ENCODE measurements at regions not wholly inside any gene's neighbourhood (a gene's known extent, or its start where the extent isn't known, plus 50 kb on each side); places are given as distances from the start of the nearest gene placed in this dataset.
"Not testable (repeated sequence)": the region's sequence is repeated elsewhere in the genome, so short reads cannot be mapped to it uniquely, and the experiment has no call there.

DNA sequence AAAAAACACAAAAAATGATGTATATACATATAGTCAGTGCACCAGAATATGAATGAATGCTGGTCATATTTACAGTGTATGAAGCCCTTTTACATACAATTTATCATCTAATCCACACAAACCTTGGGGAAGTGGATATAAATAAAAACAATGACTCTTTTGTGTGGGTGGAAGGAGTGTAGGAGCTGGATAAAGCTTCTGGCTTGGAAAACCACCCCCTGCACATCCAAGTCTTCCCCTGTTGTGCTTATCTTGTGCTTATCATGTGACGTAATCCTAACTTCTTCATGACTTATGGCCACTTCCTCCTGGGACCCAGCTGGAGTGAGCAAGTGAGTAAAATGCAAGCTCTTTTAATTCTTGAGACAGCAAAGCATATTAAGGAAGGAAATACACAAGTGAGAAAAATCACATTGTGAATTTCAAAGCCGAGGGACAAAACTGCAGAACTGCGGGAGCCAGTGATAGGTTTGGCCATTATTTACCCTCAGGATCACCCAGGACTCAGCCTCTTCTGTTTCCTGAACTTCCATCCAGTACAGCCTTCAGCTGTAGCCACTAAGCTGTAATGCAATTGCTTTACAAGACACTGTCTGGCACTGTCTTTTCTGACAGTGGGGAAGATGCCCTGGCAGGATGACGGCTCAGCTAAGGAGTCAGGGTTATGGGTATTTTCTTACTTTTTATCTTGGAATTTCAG lies 104.0 kb upstream of the PPM1J start:
- peak; percentile 49 for DNase-seq (ENCODE audit: low spot score)

DNA sequence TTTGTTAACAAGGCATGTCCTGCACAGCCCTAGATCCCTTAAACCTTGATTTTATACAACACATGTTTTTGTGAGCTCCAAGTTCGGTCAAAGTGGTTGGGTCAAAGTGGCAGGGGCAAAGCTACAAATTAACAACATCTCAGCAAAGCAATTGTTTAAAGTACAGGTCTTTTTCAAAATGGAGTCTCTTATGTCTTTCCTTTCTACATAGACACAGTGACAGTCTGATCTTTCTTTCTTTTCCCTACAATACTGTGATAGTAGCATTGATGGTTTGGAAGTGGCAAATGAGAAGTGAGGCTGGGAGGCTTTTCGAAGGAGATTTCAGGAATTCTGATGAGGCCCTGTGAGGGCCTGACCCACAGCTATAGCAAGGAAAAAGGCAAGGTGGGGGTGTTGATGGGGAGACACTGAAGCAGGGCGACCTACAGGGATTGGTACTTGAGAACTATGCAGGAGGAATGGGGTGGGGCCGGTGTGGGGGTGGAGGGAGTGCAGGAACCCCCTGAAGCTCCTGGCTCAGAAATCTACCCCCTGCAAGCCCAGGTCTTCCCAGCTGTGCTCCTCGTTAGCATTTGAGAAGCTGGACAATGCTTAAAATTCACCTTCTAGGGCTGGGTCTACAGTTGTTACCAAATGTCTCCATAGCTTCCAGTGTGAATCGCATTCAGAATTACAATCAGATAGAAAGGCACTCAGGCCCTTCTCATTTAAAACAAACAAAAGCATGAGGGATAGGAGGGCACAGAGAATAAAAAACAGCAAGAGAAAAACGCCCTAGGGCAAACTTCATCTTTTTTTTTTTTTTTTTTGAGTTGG lies 102.6 kb upstream of the PPM1J start:
- no peak for DNase-seq (ENCODE audit: low spot score)

DNA sequence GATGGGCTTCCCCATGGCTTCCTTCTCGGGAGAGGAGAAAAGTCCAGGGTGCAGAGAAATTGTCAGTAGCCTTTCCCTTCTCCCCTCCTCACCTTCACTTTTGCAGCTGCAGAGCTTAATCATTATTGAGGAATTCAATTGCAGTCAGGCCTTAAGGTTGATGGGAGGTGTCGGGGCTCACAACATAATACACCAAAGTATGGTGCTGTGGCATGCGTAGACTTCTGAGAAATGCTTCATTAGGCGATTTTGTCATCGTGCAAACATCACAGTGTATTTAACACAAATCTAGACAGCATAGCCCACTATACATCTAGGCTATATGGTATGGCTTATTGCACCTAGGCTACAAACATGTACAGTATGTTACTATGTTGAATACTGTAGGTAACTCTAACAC lies 100.2 kb upstream of the PPM1J start:
- no peak for DNase-seq (ENCODE audit: low spot score)

DNA sequence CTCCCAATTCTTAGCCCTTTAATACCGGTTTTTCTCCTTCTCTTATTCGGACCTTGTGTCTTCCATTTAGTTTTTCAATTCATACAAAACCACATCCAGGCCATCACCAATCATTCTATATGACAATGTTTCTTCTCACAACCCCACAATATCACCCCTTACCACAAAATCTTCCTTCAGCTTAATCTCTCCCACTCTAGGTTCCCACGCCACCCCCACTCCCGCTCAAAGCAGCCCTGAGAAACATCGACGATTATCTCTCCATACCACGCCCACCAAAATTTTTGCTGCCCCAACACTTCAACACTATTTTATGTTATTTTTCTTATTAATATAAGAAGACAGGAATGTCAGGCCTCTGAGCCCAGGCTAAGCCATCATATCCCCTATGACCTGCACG lies 99.5 kb upstream of the PPM1J start:
- DNase-seq (ENCODE audit: low spot score): not testable (repeated sequence)

DNA sequence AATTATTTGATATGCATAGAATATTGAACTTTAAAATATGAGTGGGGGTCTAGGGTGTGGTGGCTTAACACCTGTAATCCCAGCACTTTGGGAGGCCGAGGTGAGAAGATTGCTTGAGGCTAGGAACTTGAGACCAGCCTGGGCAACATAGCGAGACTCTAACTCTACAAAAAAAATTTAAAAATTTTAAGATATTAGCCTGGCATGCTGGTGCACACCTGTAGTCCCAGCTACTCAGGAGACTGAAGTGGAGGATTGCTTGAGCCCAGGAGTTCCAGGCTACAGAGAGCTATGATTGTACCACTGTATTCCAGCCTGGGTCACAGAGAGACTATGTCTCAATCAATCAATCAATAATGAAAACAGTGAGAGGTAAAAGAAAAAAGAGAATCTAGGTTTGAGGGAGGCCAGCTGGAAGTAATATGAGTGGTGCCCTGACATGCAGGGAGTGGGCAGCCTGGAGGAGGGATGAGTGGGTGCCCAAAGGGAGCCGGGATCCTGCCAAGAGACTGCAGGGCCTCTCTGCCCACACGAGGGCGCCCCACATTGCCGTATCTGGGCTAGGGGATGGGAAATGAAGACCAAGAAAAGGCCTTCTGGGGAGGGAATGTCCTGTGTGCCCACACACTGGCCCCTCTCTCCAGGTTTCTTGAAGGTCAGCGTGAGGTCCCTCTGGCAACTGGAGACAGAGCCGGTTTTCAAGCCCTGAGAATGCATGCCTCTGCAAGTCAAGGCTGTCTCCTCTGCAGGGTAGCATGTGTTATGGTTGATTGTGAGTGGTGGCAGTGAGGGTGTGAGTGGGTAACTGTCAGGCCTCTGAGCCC lies 93.9 kb upstream of the PPM1J start:
- DNase-seq (ENCODE audit: low spot score): peak; percentile 72

- no peak for DNase-seq (ENCODE audit: low spot score)
These were observed 92.9 kb upstream of the PPM1J start for GRCh38 chr1:112807999-112808398.

DNA sequence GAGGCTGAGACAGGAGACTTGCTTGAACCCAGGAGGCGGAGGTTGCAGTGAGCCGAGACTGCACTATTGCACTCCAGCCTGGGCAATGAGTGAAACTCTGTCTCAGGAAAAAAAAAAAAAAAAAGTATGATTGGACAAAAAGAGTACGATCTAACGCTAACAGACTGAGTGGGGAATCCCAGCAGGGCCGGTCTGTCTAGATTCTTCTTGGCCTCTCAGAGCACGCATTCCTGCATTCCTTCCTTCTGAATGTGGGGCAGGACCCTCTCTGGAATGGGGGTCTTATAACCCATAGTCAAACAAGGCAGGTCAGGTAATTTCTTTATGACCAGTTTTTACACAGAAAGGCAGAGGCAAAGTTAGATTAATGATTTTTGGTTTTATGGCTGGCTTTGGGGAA lies 92.0 kb upstream of the PPM1J start:
- no peak for DNase-seq (ENCODE audit: low spot score)

DNA sequence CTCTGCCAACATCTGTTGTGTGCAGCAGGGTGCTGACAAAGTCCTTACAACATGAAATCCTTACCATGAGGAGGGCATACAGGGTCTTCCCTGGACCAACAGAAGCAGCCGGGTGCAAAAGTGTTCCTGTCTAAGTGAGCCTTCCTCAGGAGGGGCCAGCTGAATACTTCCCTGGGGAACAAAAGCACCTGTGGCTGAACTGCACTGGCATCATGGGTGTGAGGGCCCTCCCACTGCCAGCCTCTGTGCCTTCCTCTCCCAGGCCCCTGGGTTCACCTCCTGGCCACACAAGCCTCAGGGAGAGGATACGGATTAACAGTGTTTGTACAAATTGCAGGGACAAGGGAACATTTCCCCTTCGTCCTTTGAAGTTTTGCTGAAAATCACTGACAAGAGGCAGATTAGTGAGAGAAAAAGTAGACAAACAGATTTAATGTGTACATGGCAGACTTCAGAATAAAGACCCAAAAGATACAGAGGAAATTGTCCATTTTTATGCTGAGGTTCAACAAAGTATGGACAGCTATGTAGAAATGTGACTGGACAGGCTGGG lies 91.0 kb upstream of the PPM1J start:
- DNase-seq (ENCODE audit: low spot score): no peak

GRCh38 chr1:112805155-112805853 lies 90.2 kb upstream of the PPM1J start:
- DNase-seq (ENCODE audit: low spot score): no peak

DNA sequence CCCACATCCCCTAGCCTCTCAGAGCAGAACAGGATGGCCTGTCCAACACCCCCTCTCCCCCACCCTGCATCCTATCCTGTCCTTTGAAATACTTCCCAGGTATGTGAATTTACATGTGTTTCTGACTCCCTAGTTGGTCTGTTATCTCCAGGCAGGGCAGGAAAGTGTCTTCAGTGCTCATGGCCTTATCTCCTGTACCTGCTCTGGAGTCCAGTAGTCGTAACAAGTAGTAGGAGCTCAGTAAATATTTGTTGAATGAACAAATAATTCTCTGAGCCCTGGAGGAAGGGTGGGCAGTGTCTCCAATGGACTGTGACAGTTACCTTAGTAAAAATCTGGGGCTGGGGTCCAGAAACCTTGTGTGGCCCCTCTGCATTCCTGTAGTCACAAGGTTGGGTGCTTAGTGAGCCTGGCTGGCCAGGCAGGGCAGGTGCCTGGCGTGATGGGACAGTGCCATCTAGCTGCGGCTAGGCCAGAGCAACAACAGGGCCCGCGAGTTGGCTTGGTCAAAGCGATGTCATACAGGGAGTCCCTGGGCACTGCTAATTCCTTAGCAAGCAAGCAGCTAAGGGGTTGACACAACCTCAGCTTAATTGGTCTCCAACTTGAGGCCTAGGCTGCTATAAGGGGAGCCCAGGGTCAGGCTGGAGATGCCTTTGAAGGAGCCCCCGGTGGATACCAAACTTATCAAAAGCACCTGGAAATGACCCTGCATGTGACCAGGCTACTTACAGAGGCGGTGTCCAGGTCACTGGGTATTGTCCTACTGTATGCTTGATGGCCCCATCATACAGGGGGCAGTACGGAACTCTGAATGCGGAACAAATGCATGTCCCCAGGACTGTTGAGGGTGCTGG lies 89.0 kb upstream of the PPM1J start:
- DNase-seq (ENCODE audit: low spot score): peak; percentile 77

- no peak for DNase-seq (ENCODE audit: low spot score)
These were observed 85.2 kb upstream of the PPM1J start for GRCh38 chr1:112800289-112800688.

- DNase-seq (ENCODE audit: low spot score): peak; percentile 71
These were observed 83.2 kb upstream of the PPM1J start for GRCh38 chr1:112798292-112798691.

DNA sequence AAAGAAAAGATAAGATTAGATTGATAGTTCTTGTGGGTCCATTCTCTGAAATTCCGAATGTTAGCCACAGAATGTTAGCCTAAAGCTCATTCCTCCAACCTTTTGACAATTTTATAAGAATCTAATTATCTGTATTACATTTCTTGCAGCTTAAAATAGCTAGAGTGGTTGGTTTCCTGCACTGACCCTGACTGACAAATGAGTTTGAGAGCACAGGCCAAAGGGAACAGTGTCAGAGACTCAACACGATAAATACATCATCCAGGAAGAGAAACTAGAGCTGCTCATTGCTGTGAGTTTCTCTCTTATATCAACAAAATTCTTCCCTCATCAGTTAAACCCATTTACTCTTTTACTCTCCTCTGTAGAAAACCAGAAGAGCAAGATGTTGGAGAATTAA lies 82.1 kb upstream of the PPM1J start:
- no peak for DNase-seq (ENCODE audit: low spot score)

DNA sequence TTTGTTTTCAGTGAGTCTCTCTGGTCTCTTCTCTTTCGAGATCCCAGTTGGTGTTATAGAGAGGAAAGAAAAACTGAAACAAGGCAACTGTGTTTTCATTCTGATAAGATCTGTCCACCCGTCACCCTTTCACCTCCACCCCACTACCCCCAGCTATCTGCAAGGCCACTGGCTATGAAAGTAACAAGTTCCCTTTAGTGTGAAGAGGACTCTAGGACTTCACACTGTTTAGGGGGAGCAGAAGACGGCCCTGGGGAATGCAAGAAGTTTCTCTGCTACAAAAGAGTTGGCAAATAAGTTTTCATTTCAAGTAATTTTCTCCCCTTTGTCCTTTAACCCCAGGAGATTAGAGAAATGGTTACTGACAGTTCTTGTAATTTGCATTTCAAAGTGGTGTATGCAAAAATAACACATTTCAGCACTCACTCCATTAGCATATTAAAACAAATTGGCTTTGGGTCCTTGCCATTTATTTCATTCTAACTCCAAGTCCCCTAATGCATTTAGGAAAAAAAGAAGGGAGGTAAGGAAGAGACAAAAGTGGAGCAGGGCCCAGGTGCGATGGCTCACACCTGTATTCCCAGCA lies 79.6 kb upstream of the PPM1J start:
- no peak for DNase-seq (ENCODE audit: low spot score)

DNA sequence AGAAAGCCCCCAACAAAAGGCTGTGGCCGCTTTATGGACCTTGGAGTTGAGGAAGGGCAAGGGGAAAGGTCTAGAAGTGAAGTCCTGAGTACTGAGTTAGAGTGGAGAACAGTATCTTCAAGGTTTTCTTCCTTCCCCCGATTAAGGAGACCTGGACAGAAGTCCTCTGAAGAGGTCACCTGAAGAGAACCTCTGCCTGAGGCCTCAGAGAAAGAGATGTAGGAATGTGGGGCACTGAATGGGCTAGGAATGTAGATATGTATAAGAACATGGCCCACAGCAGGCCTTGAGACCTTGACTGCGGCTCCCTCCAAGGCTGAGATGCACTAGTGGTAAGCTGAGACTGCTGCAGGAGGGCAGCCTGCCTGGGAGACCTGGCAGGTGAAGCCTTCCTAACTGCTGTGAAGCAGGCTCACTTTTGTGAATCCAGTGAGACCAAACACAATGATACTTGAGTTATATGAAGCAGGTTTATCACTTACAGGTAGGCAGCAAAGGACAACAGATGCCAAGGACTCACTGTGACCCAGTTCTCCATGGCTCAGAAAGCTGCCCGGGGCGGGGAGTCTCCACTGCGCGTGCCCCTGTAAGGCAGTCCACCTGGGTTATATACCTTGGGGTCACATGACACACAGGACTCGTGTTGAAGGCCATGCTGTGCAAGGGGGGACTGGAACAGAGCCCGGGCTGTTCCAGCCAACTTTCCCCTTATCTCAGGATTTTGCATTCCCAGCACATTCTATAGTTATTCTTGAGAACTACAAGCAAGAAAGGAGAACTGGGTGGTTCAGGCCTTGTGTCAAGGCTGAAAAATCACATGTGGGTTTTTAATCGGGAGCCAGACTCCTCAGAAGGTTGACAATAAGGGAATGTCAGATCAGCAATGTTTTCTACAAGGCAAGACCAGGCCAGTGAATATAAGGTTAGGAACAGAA lies 78.8 kb upstream of the PPM1J start:
- DNase-seq (ENCODE audit: low spot score): no peak

GRCh38 chr1:112791723-112792104 lies 76.6 kb upstream of the PPM1J start:
- no peak for DNase-seq (ENCODE audit: low spot score)

DNA sequence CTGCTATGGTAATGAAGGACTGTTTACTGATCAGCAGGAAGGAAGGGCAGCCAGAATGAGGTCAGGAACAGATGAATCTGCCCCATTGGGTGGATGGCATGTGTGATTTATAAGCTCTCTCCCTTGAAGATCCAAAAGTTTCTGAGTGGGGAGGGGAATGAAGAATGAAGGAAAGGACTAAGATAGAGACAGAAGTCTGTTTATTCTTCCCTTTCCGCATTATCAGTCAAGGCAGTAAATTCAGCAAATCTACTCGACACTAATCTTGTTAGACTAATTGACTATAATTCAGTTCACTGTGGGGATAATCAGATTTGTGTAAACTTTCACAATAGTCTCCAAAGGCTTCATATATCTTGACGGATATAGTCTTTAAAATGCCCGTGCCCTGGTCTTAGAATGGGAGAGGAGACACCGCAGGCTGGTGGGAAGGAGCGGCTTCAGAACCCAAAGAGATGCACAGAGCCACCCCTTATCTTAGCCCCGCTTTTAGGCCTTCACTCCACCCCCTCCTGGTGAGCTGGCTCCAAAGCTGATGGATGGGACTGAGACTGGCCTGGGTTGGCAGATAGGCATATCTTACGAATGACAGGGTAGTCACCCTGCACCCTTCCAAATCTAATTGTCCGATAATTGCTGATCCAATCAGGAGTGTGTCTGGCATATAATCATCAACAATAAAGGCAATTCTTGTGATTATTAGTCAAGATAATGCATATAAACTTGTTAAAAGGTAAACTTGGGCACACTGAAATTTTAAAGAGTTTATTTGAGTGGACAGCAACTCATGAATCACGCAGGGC lies 76.0 kb upstream of the PPM1J start:
- peak; percentile 100 for DNase-seq (ENCODE audit: low spot score)

- no peak for DNase-seq (ENCODE audit: low spot score)
These were observed 73.4 kb upstream of the PPM1J start for GRCh38 chr1:112788561-112788960.
